Endodermal cell (in vitro differentiated cells): ENCODE measurements at regions not wholly inside any gene's neighbourhood (a gene's known extent, or its start where the extent isn't known, plus 50 kb on each side); places are given as distances from the start of the nearest gene placed in this dataset.

Source experiments
- DNase-seq: peaks from one replicate; pipeline ENCODE4 v3.0.0-alpha.2; 2017
- H3K27ac ChIP-seq: 2 replicates; pipeline ENCODE4 v1.5.1; 2013; ENCODE audit warnings: mild to moderate bottlenecking, low read depth, low read length, moderate library complexity
- H3K27me3 ChIP-seq: 2 replicates; pipeline ENCODE4 v1.6.1; 2013; ENCODE audit warnings: mild to moderate bottlenecking, low read length, moderate library complexity; ENCODE audit not compliant: insufficient read depth, control insufficient read depth, poor library complexity, severe bottlenecking
- H3K36me3 ChIP-seq: 2 replicates; pipeline ENCODE4 v1.7.0; 2013; ENCODE audit warnings: mild to moderate bottlenecking, low read length, moderate library complexity; ENCODE audit not compliant: control insufficient read depth, insufficient read depth
- H3K4me1 ChIP-seq: one replicate; pipeline ENCODE4 v1.7.0; 2013; ENCODE audit warnings: low read length; ENCODE audit not compliant: control insufficient read depth, insufficient read depth
- H3K4me3 ChIP-seq: 2 replicates; pipeline ENCODE4 v1.5.1; 2013; ENCODE audit warnings: mild to moderate bottlenecking, low read length, moderate library complexity
- H3K9ac ChIP-seq: 2 replicates; pipeline ENCODE4 v1.6.1; 2013; ENCODE audit warnings: mild to moderate bottlenecking, low read length, moderate library complexity; ENCODE audit not compliant: poor library complexity, severe bottlenecking; ENCODE audit errors: extremely low read depth
- H3K9me3 ChIP-seq: 2 replicates; pipeline ENCODE4 v1.6.1; 2013; ENCODE audit warnings: mild to moderate bottlenecking, low read length, moderate library complexity; ENCODE audit not compliant: control insufficient read depth
- H3K27ac Mint-ChIP-seq: 2 replicates; pipeline ENCODE4 v1.8.0; 2020; ENCODE audit warnings: mixed read lengths
- H3K27me3 Mint-ChIP-seq: 2 replicates; pipeline ENCODE4 v1.8.0; 2021; ENCODE audit warnings: mild to moderate bottlenecking, mixed read lengths; ENCODE audit not compliant: insufficient read depth
- H3K36me3 Mint-ChIP-seq: 2 replicates; pipeline ENCODE4 v1.8.0; 2020; ENCODE audit warnings: low read depth, mixed read lengths
- H3K4me1 Mint-ChIP-seq: 2 replicates; pipeline ENCODE4 v1.8.0; 2020; ENCODE audit warnings: mixed read lengths
- H3K4me3 Mint-ChIP-seq: 2 replicates; pipeline ENCODE4 v1.8.0; 2020; ENCODE audit warnings: mild to moderate bottlenecking, moderate library complexity, mixed read lengths
- H3K9me3 Mint-ChIP-seq: 2 replicates; pipeline ENCODE4 v1.8.0; 2020; ENCODE audit warnings: mild to moderate bottlenecking, mixed read lengths
- CTCF ChIP-seq: fragments of 200-600 bp; sonication (generic); conservative IDR thresholded peaks from 2 replicates; pipeline ENCODE4 v1.5.0; 2021; ENCODE audit warnings: antibody characterized with exemption, mild to moderate bottlenecking
- WGBS, 2 experiments: methylation state at CpG; one replicate each; pipeline versions ENCODE4 v1.1.5 to v1.1.7; 2013; ENCODE audit warnings: missing lambda C conversion rate in 2 of 2, mixed read lengths in 1 of 2; ENCODE audit not compliant: insufficient coverage in 1 of 2, insufficient read length in 1 of 2; 5-methylcytosine and 5-hydroxymethylcytosine counted together

DNA sequence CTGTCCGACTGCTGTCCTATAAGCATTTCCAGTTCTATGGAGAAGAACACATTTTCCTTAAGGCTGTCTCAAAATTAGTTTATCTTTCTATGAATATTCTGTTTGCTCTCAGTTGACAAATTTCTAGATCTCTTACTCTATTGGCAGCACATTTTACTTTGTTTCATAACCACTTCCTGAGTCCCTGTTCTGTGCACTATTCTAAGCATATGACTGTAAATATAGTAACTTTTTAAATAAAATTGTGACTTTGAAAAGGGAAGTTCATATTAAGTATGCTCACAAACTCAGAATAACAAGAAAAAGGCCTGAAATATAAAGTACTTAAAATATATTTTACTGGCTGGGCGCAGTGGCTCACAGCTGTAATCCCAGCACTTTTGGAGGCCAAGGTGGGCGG, 56.5 kb upstream of the HTR2A start:
- WGBS, 2 experiments, result 97 to 100% methylated on average over 2 to 3 of the region's 3 CpGs

DNA sequence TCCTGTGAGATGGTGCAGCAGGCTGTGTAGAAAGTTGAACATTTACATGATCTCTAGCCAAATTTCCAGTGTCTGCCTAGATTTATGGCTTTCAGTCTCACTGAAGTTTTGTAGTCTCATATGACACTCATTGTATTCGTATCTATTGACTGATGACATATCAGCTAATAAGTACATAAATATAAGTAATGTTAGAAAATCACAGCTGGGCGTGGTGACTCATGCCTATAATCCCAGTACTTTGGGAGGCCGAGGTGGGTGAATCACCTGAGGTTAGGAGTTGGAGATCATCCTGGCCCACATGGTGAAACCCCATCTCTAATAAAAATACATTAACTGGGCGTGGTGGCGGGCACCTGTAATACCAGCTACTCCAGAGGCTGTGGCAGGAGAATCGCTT, 54.7 kb upstream of the HTR2A start:
- WGBS, 2 experiments, result 83 to 90% methylated on average over 2 to 5 of the region's 6 CpGs
- no peaks in the 10 kb centered on the region for H3K36me3 Mint-ChIP-seq
- H3K4me1 Mint-ChIP-seq, result no peaks in the 10 kb centered on the region
- H3K27ac Mint-ChIP-seq, result no peak overlapping the region
- no peak overlapping the region for H3K4me3 Mint-ChIP-seq
- Histone ChIP-seq H3K27me3 (no peaks in the 10 kb centered on the region), H3K4me3 (no peak overlapping the region), H3K27ac (no peak overlapping the region), H3K9me3 (no peaks in the 10 kb centered on the region), H3K9ac (no peak overlapping the region), H3K4me1 (no peaks in the 10 kb centered on the region), H3K36me3 (no peaks in the 10 kb centered on the region)
- H3K27me3 Mint-ChIP-seq, result no peaks in the 10 kb centered on the region
- DNase-seq, result no peak
- H3K9me3 Mint-ChIP-seq, result peaks cover 4% of the 10 kb centered on the region
- no peak for TF ChIP-seq CTCF

More for the DNA sequence above, 56.5 kb upstream of the HTR2A start:
- no peak overlapping the region for H3K4me3 ChIP-seq
- no peaks in the 10 kb centered on the region for H3K36me3 ChIP-seq
- no peak for TF ChIP-seq CTCF
- H3K4me1 ChIP-seq, result no peaks in the 10 kb centered on the region
- Mint-ChIP-seq H3K36me3 (no peaks in the 10 kb centered on the region), H3K4me3 (no peak overlapping the region), H3K27ac (no peak overlapping the region), H3K9me3 (no peaks in the 10 kb centered on the region), H3K4me1 (no peaks in the 10 kb centered on the region), H3K27me3 (no peaks in the 10 kb centered on the region)
- H3K27ac ChIP-seq, result no peak overlapping the region
- no peaks in the 10 kb centered on the region for H3K9me3 ChIP-seq
- no peak for DNase-seq
- no peaks in the 10 kb centered on the region for H3K27me3 ChIP-seq
- H3K9ac ChIP-seq, result no peak overlapping the region

GRCh38 chr13:46949211-46949610, 52.4 kb upstream of the HTR2A start:
- Mint-ChIP-seq H3K36me3 (peaks cover 11% of the 10 kb centered on the region), H3K27ac (no peak overlapping the region), H3K4me3 (no peak overlapping the region), H3K27me3 (no peaks in the 10 kb centered on the region), H3K4me1 (no peaks in the 10 kb centered on the region), H3K9me3 (peaks cover 27% of the 10 kb centered on the region)
- H3K4me3 ChIP-seq, result no peak overlapping the region
- no peaks in the 10 kb centered on the region for H3K4me1 ChIP-seq
- TF ChIP-seq CTCF, result no peak
- 94 to 100% methylated on average over 1 to 3 of the region's 3 CpGs for WGBS, 2 experiments
- H3K9ac ChIP-seq, result no peak overlapping the region
- H3K36me3 ChIP-seq, result no peaks in the 10 kb centered on the region
- peaks cover 7% of the 10 kb centered on the region for H3K9me3 ChIP-seq
- DNase-seq, result no peak
- H3K27ac ChIP-seq, result no peak overlapping the region
- H3K27me3 ChIP-seq, result no peaks in the 10 kb centered on the region
